Endothelial cell of umbilical vein (primary cell): ENCODE measurements at regions not wholly inside any gene's neighbourhood (a gene's known extent, or its start where the extent isn't known, plus 50 kb on each side); places are given as distances from the start of the nearest gene placed in this dataset.

Experiments used
- BruUV-seq: library from RNA; stranded (reverse); fragments of 400-500 nt; replicated peaks from 2 replicates; lab custom pipeline; 2021; lab: Mats Ljungman, UMichigan
- CTCF ChIA-PET: fragments of 300-600, 350-600 bp; sonication (Branson Sonifier 250); formaldehyde crosslinking; loops from one replicate; lab custom pipeline; 2021; ENCODE audit warnings: antibody characterized with exemption, inconsistent platforms; lab: Charles Lee
- POLR2A ChIA-PET: fragments of 300-600, 350-600 bp; sonication (Branson Sonifier 250); formaldehyde crosslinking; loops from one replicate; lab custom pipeline; 2021; ENCODE audit warnings: antibody characterized with exemption, inconsistent platforms; lab: Charles Lee
- DNase-seq: peaks from one replicate; pipeline ENCODE4 v3.0.0-alpha.2; 2011; ENCODE audit warnings: low read depth, low spot score
- FAIRE-seq: peaks from 2 replicates; lab custom pipeline; 2011; peaks lifted over from hg19 to GRCh38; lab: Jason Lieb, UNC
- H2AFZ ChIP-seq: 2 replicates; pipeline ENCODE4 v1.6.0; 2012; ENCODE audit warnings: low read depth, low read length, control low read depth, inconsistent platforms
- H3K27ac ChIP-seq: 2 replicates; pipeline ENCODE4 v1.5.1; 2011; ENCODE audit warnings: low read depth, mild to moderate bottlenecking, control low read depth, low read length, moderate library complexity; ENCODE audit not compliant: insufficient read depth
- H3K27me3 ChIP-seq, 2 experiments: 2 replicates each; pipeline versions ENCODE4 v1.6.0 to v1.6.1; 2011; ENCODE audit warnings: low read length in 2 of 2, mixed read lengths in 1 of 2; ENCODE audit not compliant: control insufficient read depth in 2 of 2, insufficient read depth in 2 of 2
- H3K36me3 ChIP-seq, 2 experiments: 2 replicates in 1 of 2; 3 replicates in 1 of 2; pipeline ENCODE4 v1.5.1; 2011; ENCODE audit warnings: low read length in 2 of 2, mild to moderate bottlenecking in 1 of 2, moderate library complexity in 1 of 2; ENCODE audit not compliant: control insufficient read depth in 2 of 2, insufficient read depth in 2 of 2; ENCODE audit errors: extremely low read depth in 1 of 2
- H3K4me1 ChIP-seq: 3 replicates; pipeline ENCODE4 v1.5.1; 2011; ENCODE audit warnings: mild to moderate bottlenecking, low read length; ENCODE audit not compliant: control insufficient read depth, insufficient read depth; ENCODE audit errors: extremely low read depth
- H3K4me2 ChIP-seq: 2 replicates; pipeline ENCODE4 v1.6.1; 2011; ENCODE audit warnings: low read length, control low read depth, mixed read lengths; ENCODE audit not compliant: insufficient read depth
- H3K4me3 ChIP-seq, 3 experiments: fragments of 200-600 bp in 1 of 3; sonication (generic), shearing (Covaris generic) in 1 of 3; replicated peaks in 1 of 3; 2 replicates each; pipeline ENCODE4 v1.5.1; 2011 to 2016; ENCODE audit warnings: control low read depth in 3 of 3, low read length in 3 of 3, mild to moderate bottlenecking in 2 of 3, inconsistent platforms in 1 of 3, low read depth in 1 of 3, moderate library complexity in 1 of 3; ENCODE audit not compliant: insufficient read depth in 1 of 3
- H3K79me2 ChIP-seq: 2 replicates; pipeline ENCODE4 v1.6.0; 2012; ENCODE audit warnings: low read length, inconsistent platforms; ENCODE audit not compliant: control insufficient read depth, insufficient read depth
- H3K9ac ChIP-seq: replicated peaks from 2 replicates; pipeline ENCODE3; 2011; ENCODE audit warnings: low read length, control low read depth; ENCODE audit not compliant: insufficient read depth; ENCODE audit errors: extremely low read depth
- H3K9me1 ChIP-seq: replicated peaks from 3 replicates; pipeline ENCODE4 v1.6.0; 2011; ENCODE audit warnings: mild to moderate bottlenecking, low read length; ENCODE audit not compliant: control insufficient read depth, insufficient read depth; ENCODE audit errors: extremely low read depth
- H3K9me3 ChIP-seq: replicated peaks from 2 replicates; pipeline ENCODE4 v1.5.1; 2012; ENCODE audit warnings: low read length, inconsistent platforms; ENCODE audit not compliant: control insufficient read depth, insufficient read depth
- H4K20me1 ChIP-seq: replicated peaks from 2 replicates; pipeline ENCODE3; 2011; ENCODE audit warnings: mild to moderate bottlenecking, low read length; ENCODE audit not compliant: control insufficient read depth, insufficient read depth; ENCODE audit errors: extremely low read depth
- EZH2 ChIP-seq: IDR thresholded peaks from 2 replicates; pipeline ENCODE4 v1.6.1; 2012; ENCODE audit warnings: borderline replicate concordance, low read depth, mild to moderate bottlenecking, moderate library complexity, low read length, inconsistent platforms; ENCODE audit not compliant: severe bottlenecking
- FOS ChIP-seq: IDR thresholded peaks from 2 replicates; pipeline ENCODE4 v1.6.1; 2011; ENCODE audit warnings: mild to moderate bottlenecking, low read length, moderate library complexity, borderline replicate concordance; ENCODE audit not compliant: insufficient read depth
- GATA2 ChIP-seq: IDR thresholded peaks from 2 replicates; pipeline ENCODE4 v1.7.0; 2011; ENCODE audit warnings: low read depth, mild to moderate bottlenecking, moderate library complexity, mixed read lengths, low read length; ENCODE audit not compliant: insufficient read length, insufficient read depth
- JUN ChIP-seq: IDR thresholded peaks from 2 replicates; pipeline ENCODE4 v1.6.1; 2011; ENCODE audit warnings: borderline replicate concordance, low read depth; ENCODE audit not compliant: insufficient read length, insufficient read depth
- MAX ChIP-seq: IDR thresholded peaks from 2 replicates; pipeline ENCODE4 v1.6.1; 2011; ENCODE audit not compliant: insufficient read depth, insufficient read length
- MYC ChIP-seq: IDR thresholded peaks from one replicate; pipeline ENCODE4 v1.6.1; 2011; ENCODE audit warnings: mild to moderate bottlenecking, low read depth, low read length
- POLR2A ChIP-seq: IDR thresholded peaks from 2 replicates; pipeline ENCODE4 v1.6.1; 2012; ENCODE audit warnings: low read depth, mild to moderate bottlenecking, control low read depth, low read length
- POLR2AphosphoS5 ChIP-seq: IDR thresholded peaks from 2 replicates; pipeline ENCODE4 v1.6.1; 2012; ENCODE audit warnings: low read depth, mild to moderate bottlenecking, control low read depth, low read length, moderate library complexity; ENCODE audit not compliant: insufficient read depth
- dilution Hi-C: fragments of 300-500 bp; cut with MboI; formaldehyde crosslinking; loops from one replicate; pipeline ENCODE4 v1.15.0; 2019; ENCODE audit warnings: low sequenced_read_pairs; ENCODE audit not compliant: extremely low pct_ligation_motif_present
- intact Hi-C: fragments of 100-400 bp; cut with micrococcal nuclease; formaldehyde crosslinking; loops from one replicate; pipeline ENCODE4 v1.10.0; 2022
- TF ChIP-seq, protein P1 (sequence below), 2 donors: IDR thresholded peaks; 1 replicate in 1 of 2; 2 replicates in 1 of 2; pipeline ENCODE4 v1.5.1; 2011; ENCODE audit warnings: low read length in 2 of 2, mild to moderate bottlenecking in 2 of 2, moderate library complexity in 2 of 2, control low read depth in 1 of 2, inconsistent platforms in 1 of 2, low read depth in 1 of 2; ENCODE audit not compliant: insufficient read depth in 1 of 2; ENCODE audit errors: extremely low read depth in 1 of 2

GRCh38 chr14:92247341-92247740, 75.6 kb upstream of the SLC24A4 start:
- TF ChIP-seq, protein P1, sequence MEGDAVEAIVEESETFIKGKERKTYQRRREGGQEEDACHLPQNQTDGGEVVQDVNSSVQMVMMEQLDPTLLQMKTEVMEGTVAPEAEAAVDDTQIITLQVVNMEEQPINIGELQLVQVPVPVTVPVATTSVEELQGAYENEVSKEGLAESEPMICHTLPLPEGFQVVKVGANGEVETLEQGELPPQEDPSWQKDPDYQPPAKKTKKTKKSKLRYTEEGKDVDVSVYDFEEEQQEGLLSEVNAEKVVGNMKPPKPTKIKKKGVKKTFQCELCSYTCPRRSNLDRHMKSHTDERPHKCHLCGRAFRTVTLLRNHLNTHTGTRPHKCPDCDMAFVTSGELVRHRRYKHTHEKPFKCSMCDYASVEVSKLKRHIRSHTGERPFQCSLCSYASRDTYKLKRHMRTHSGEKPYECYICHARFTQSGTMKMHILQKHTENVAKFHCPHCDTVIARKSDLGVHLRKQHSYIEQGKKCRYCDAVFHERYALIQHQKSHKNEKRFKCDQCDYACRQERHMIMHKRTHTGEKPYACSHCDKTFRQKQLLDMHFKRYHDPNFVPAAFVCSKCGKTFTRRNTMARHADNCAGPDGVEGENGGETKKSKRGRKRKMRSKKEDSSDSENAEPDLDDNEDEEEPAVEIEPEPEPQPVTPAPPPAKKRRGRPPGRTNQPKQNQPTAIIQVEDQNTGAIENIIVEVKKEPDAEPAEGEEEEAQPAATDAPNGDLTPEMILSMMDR (IDR thresholded peaks at IDR 0.05; ENCODE audit: extremely low read depth in 1 of 2, insufficient read depth in 1 of 2, low read depth in 1 of 2, low read length in 2 of 2): no peak
- TF ChIP-seq FOS: no peak
- TF ChIP-seq JUN: no peak
- TF ChIP-seq EZH2: no peak
- TF ChIP-seq GATA2: no peak
- TF ChIP-seq MYC: no peak
- TF ChIP-seq MAX: no peak
- no peak for TF ChIP-seq POLR2AphosphoS5
- no peak for TF ChIP-seq POLR2A
- Histone ChIP-seq H3K27me3 (no peaks in the 10 kb centered on the region), H3K79me2 (no peaks in the 10 kb centered on the region), H4K20me1 (no peaks in the 10 kb centered on the region), H2AFZ (no peak overlapping the region), H3K9me3 (no peaks in the 10 kb centered on the region), H3K36me3 (no peaks in the 10 kb centered on the region), H3K4me1 (no peaks in the 10 kb centered on the region), H3K27ac (no peak overlapping the region), H3K9ac (no peak overlapping the region), H3K9me1 (no peaks in the 10 kb centered on the region), H3K4me2 (no peak overlapping the region), H3K4me3 (no peak overlapping the region)
- DNase-seq (no peak), FAIRE-seq (no peak)
- dilution Hi-C loops: no loop called here
- BruUV-seq: no TSS peak
- intact Hi-C loops: no loop called here
- ChIA-PET CTCF (interaction anchor here (0.6 to 0.9 kb wide), 2 partner anchors 13 to 267 kb away, joined by 3 read pairs; no protein-coding TSS in a partner anchor), POLR2A (interaction anchor here (0.6 kb wide), 1 partner anchor 36 kb away, joined by 4 read pairs; no protein-coding TSS in a partner anchor)
